Endothelial cell (in vitro differentiated cells): ENCODE measurements at regions not wholly inside any gene's neighbourhood (a gene's known extent, or its start where the extent isn't known, plus 50 kb on each side); places are given as distances from the start of the nearest gene placed in this dataset.

Experiments used
- DNase-seq: peaks from one replicate; pipeline ENCODE4 v3.0.0; 2021; ENCODE audit warnings: low spot score
- H3K27ac Mint-ChIP-seq: one replicate; pipeline ENCODE4 v1.8.0; 2021; ENCODE audit warnings: mixed read lengths, inconsistent platforms; ENCODE audit not compliant: unreplicated experiment
- H3K27me3 Mint-ChIP-seq: one replicate; pipeline ENCODE4 v1.8.0; 2021; ENCODE audit warnings: mild to moderate bottlenecking, moderate library complexity, mixed read lengths, inconsistent platforms; ENCODE audit not compliant: unreplicated experiment
- H3K36me3 Mint-ChIP-seq: one replicate; pipeline ENCODE4 v1.8.0; 2021; ENCODE audit warnings: mild to moderate bottlenecking, low read depth, mixed read lengths, inconsistent platforms; ENCODE audit not compliant: unreplicated experiment
- H3K4me1 Mint-ChIP-seq: one replicate; pipeline ENCODE4 v1.8.0; 2021; ENCODE audit warnings: mild to moderate bottlenecking, mixed read lengths, inconsistent platforms; ENCODE audit not compliant: unreplicated experiment
- H3K4me3 Mint-ChIP-seq: one replicate; pipeline ENCODE4 v1.8.0; 2021; ENCODE audit warnings: mild to moderate bottlenecking, mixed read lengths, inconsistent platforms; ENCODE audit not compliant: unreplicated experiment
- H3K9me3 Mint-ChIP-seq: one replicate; pipeline ENCODE4 v1.8.0; 2021; ENCODE audit warnings: mixed read lengths, inconsistent platforms; ENCODE audit not compliant: unreplicated experiment
- TF ChIP-seq, protein P1 (sequence below): fragments of 200-600 bp; sonication (generic); IDR thresholded peaks from one replicate; pipeline ENCODE4 v1.5.0; 2021; ENCODE audit warnings: antibody characterized with exemption; ENCODE audit not compliant: unreplicated experiment

- Mint-ChIP-seq H3K27ac (no peak overlapping the region), H3K4me3 (no peak overlapping the region), H3K4me1 (no peaks in the 10 kb centered on the region), H3K36me3 (no peaks in the 10 kb centered on the region), H3K27me3 (peaks cover 3% of the 10 kb centered on the region), H3K9me3 (no peaks in the 10 kb centered on the region)
- TF ChIP-seq, protein P1, sequence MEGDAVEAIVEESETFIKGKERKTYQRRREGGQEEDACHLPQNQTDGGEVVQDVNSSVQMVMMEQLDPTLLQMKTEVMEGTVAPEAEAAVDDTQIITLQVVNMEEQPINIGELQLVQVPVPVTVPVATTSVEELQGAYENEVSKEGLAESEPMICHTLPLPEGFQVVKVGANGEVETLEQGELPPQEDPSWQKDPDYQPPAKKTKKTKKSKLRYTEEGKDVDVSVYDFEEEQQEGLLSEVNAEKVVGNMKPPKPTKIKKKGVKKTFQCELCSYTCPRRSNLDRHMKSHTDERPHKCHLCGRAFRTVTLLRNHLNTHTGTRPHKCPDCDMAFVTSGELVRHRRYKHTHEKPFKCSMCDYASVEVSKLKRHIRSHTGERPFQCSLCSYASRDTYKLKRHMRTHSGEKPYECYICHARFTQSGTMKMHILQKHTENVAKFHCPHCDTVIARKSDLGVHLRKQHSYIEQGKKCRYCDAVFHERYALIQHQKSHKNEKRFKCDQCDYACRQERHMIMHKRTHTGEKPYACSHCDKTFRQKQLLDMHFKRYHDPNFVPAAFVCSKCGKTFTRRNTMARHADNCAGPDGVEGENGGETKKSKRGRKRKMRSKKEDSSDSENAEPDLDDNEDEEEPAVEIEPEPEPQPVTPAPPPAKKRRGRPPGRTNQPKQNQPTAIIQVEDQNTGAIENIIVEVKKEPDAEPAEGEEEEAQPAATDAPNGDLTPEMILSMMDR, result no peak
- no peak for DNase-seq
Observed at GRCh38 chr17:70934835-70935234, 765.5 kb downstream of the KCNJ2 start.

DNA sequence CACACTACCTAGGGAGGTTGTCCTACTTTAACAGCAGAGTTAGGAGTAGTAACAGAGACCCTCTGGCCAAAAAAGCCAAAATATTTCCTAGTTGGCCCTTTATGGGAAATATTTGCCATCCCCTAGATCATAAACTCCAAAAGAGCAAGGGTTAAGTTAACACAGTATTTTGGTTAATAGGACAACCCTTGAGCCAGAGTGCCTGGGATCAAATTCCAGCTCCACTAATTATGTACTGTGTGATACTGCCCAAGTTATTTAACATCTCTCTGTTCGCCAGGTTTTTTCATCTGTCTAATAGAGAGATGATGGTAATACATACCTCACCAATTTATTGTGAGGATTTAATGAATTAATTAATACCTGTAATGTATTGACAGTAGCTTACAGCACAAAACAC is 767.4 kb downstream of the KCNJ2 start:
- no peak overlapping the region for H3K4me3 Mint-ChIP-seq
- H3K36me3 Mint-ChIP-seq, result no peaks in the 10 kb centered on the region
- no peaks in the 10 kb centered on the region for H3K9me3 Mint-ChIP-seq
- no peak overlapping the region for H3K27ac Mint-ChIP-seq
- H3K4me1 Mint-ChIP-seq, result no peaks in the 10 kb centered on the region
- peaks cover 3% of the 10 kb centered on the region for H3K27me3 Mint-ChIP-seq
- DNase-seq, result no peak
- TF ChIP-seq, protein P1, result no peak

- H3K4me3 Mint-ChIP-seq, result no peak overlapping the region
- TF ChIP-seq, protein P1, result no peak
- H3K9me3 Mint-ChIP-seq, result no peaks in the 10 kb centered on the region
Observed at GRCh38 chr17:70938336-70938735, 769.0 kb downstream of the KCNJ2 start.

GRCh38 chr17:70945386-70945785 is 776.1 kb downstream of the KCNJ2 start:
- H3K4me1 Mint-ChIP-seq, result no peaks in the 10 kb centered on the region
- H3K36me3 Mint-ChIP-seq, result peaks cover 3% of the 10 kb centered on the region
- no peak overlapping the region for H3K27ac Mint-ChIP-seq
- peaks cover 2% of the 10 kb centered on the region for H3K27me3 Mint-ChIP-seq
- H3K4me3 Mint-ChIP-seq, result no peak overlapping the region
- TF ChIP-seq, protein P1, result no peak
- no peak for DNase-seq
- no peaks in the 10 kb centered on the region for H3K9me3 Mint-ChIP-seq

More at GRCh38 chr17:70938336-70938735, 769.0 kb downstream of the KCNJ2 start:
- Mint-ChIP-seq H3K4me1 (no peaks in the 10 kb centered on the region), H3K27ac (no peak overlapping the region), H3K27me3 (peaks cover 1% of the 10 kb centered on the region), H3K36me3 (no peaks in the 10 kb centered on the region)
- DNase-seq, result no peak

GRCh38 chr17:70947215-70947614 is 777.9 kb downstream of the KCNJ2 start:
- TF ChIP-seq, protein P1, result no peak
- no peak for DNase-seq
- H3K36me3 Mint-ChIP-seq, result peaks cover 3% of the 10 kb centered on the region
- H3K4me1 Mint-ChIP-seq, result no peaks in the 10 kb centered on the region
- H3K9me3 Mint-ChIP-seq, result no peaks in the 10 kb centered on the region
- peaks cover 2% of the 10 kb centered on the region for H3K27me3 Mint-ChIP-seq
- no peak overlapping the region for H3K27ac Mint-ChIP-seq
- no peak overlapping the region for H3K4me3 Mint-ChIP-seq
